ENCODE measurements at regions not wholly inside any gene's neighbourhood (a gene's known extent, or its start where the extent isn't known, plus 50 kb on each side); places are given as distances from the start of the nearest gene placed in this dataset.

DNA sequence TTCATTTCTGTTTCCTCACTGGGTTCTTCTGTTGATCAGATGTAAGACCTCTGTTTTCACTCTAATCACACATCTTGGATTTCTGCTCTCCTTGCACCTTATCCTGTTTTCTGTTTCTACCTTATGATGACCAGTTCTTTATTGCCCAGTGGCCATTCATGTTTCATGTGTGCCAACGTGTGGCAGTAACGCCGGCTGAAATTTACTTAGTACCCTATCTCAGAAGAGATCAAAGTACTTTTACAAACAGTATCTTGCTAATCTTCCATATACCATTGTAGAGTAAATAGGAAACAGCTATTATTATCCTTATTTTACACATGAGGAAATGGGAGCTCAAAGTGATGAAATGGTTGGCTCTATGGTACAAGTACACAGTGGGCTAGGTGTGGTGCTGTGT is 74.0 kb downstream of the GATA3 start:
- no peak for ATAC-seq
- POLR2A ChIA-PET: interaction anchor here (0.6 to 1.2 kb wide), 2 partner anchors 10 to 21 kb away, joined by 4 to 5 read pairs; no protein-coding TSS in a partner anchor
- peaks cover 10% of the 10 kb centered on the region; the same call in 2 of the 3 replicates for H3K4me1 ChIP-seq
- H3K9me3 ChIP-seq: no peaks in the 10 kb centered on the region
- no peak for DNase-seq (ENCODE audit: low read depth in 1 of 2, low spot score in 1 of 2)
- 89% methylated on average over 3 of the region's 3 CpGs for WGBS (ENCODE audit: missing lambda C conversion rate)
- no peak for FAIRE-seq
- no peak overlapping the region for H3K4me3 ChIP-seq
- no peak overlapping the region for H3K4me2 ChIP-seq
- CTCF ChIA-PET: interaction anchor here (0.6 to 1.4 kb wide), 3 partner anchors 11 to 1607 kb away, joined by 3 to 4 read pairs (median 3); no protein-coding TSS in a partner anchor
- no peak overlapping the region for H3K27ac ChIP-seq
- TF ChIP-seq HDAC2 (IDR thresholded peaks at IDR 0.05) (no peak), RAD21 (conservative IDR thresholded peaks at IDR 0.05 in 1 of 2, IDR thresholded peaks at IDR 0.05 in 1 of 2) (no peak), MYC (IDR thresholded peaks at IDR 0.05; ENCODE audit: borderline replicate concordance, low read length) (no peak), EHMT2 (IDR thresholded peaks at IDR 0.05; ENCODE audit: low read depth) (no peak), JUN (IDR thresholded peaks at IDR 0.05) (no peak), KDM1A (IDR thresholded peaks at IDR 0.05; ENCODE audit: low read depth) (no peak), MAZ (IDR thresholded peaks at IDR 0.05; ENCODE audit: borderline replicate concordance, low read depth, low read length) (no peak), BHLHE40 (IDR thresholded peaks at IDR 0.05; ENCODE audit: low read depth, low read length) (no peak), CBX2 (IDR thresholded peaks at IDR 0.05; ENCODE audit: borderline replicate concordance, low read depth) (no peak), NPAS2 (CRISPR knock-in tag; IDR thresholded peaks at IDR 0.05; ENCODE audit: borderline replicate concordance) (no peak)
- TF ChIP-seq, protein P1, sequence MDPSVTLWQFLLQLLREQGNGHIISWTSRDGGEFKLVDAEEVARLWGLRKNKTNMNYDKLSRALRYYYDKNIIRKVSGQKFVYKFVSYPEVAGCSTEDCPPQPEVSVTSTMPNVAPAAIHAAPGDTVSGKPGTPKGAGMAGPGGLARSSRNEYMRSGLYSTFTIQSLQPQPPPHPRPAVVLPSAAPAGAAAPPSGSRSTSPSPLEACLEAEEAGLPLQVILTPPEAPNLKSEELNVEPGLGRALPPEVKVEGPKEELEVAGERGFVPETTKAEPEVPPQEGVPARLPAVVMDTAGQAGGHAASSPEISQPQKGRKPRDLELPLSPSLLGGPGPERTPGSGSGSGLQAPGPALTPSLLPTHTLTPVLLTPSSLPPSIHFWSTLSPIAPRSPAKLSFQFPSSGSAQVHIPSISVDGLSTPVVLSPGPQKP (IDR thresholded peaks at IDR 0.05; ENCODE audit: low read depth, low read length): no peak

DNA sequence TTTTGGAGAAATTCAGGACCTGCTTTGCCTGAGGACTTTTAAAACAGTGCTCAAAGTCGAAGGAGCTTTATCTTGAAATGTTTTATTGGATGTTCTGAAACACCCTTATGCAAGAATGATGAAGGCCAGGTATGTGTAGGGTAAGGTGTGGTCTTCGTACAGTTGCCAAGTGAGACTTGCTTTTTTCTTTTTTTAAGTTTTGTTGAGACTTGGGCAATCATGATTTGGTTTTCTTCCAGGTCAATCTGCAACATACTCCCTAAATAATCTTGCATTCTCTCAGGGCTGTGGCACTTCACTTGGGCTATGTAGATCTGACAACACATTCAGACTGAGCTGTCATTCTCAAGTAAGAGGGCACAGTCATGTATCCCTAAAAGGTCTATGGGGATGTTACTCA is 75.0 kb downstream of the GATA3 start:
- Histone ChIP-seq H3K4me3 (no peak overlapping the region), H3K27ac (no peak overlapping the region), H3K4me2 (no peak overlapping the region), H3K9me3 (no peaks in the 10 kb centered on the region), H3K4me1 (peaks cover 10% of the 10 kb centered on the region; the same call in 2 of the 3 replicates)
- DNase-seq (ENCODE audit: low read depth in 1 of 2, low spot score in 1 of 2) (no peak), ATAC-seq (no peak), FAIRE-seq (no peak)
- ChIA-PET CTCF (interaction anchor here (1.0 to 1.4 kb wide), 3 partner anchors 10 to 130 kb away, joined by 3 read pairs; no protein-coding TSS in a partner anchor), POLR2A (interaction anchor here (1.2 kb wide), 1 partner anchor 9 kb away, joined by 4 read pairs; no protein-coding TSS in a partner anchor)
- WGBS (ENCODE audit: missing lambda C conversion rate): 43% methylated on average over 2 of the region's 2 CpGs
- no peak for TF ChIP-seq FOSB (CRISPR knock-in tag; IDR thresholded peaks at IDR 0.05)
- no peak for TF ChIP-seq HOXA7 (CRISPR knock-in tag; IDR thresholded peaks at IDR 0.05)
- no peak for TF ChIP-seq TFCP2L1 (CRISPR knock-in tag; IDR thresholded peaks at IDR 0.05)
- no peak for TF ChIP-seq FOXS1 (CRISPR knock-in tag; IDR thresholded peaks at IDR 0.05)
- TF ChIP-seq RARB (CRISPR knock-in tag; IDR thresholded peaks at IDR 0.05): no peak
- no peak for TF ChIP-seq HOXB5 (CRISPR knock-in tag; IDR thresholded peaks at IDR 0.05)
- no peak for TF ChIP-seq POLR2AphosphoS2 (conservative IDR thresholded peaks at IDR 0.05; ENCODE audit: low read length)

DNA sequence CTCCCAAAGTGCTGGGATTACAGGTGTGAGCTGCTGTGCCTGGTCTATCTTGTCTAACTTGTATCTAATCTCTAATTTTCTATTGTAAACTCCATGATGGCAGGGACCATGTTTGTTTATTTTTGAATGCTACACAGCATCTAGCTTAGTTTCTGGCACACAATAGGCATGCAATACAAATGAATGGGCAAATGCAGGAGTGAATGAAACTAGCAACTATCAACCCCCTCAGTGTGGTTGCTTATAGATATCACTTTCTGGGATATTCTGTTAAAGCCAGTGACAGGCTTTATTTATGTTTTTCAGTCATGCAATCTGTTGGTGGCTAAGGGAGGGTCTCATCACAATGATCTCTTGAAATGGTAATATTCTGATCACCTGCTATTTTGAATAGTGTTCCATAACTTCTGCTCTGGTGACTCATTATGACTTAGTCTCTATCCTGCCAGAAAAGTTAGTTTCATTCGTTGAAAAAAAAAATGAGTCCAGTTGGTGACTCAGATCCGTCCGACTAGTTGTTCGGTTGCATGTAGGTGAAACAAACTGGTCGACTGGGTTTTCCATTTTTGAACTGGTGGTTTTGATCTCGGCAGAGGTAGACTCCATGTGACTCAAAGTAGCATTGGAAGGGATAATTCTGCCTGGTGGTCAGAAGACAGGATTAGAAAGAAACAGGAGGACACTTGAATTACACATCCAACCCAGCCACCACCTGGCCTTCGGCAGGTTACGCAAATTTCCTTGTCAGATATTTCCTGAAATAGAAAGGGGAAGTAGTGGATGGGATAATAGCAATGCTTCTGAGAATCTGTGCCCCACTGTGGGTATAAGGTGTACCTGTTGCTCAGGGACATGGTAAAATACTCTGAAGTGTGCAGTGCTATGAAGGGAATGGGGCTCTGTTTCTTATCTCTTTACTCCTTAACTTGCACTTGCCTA is 76.8 kb downstream of the GATA3 start:
- CTCF ChIA-PET: interaction anchor here (1.3 kb wide), 1 partner anchor 16 kb away, joined by 6 read pairs; no protein-coding TSS in a partner anchor
- Histone ChIP-seq H3K4me2 (peak overlapping the region; percentile 60), H3K4me1 (peaks cover 10% of the 10 kb centered on the region; the same call in 2 of the 3 replicates), H3K9me3 (no peaks in the 10 kb centered on the region), H3K4me3 (no peak overlapping the region), H3K27ac (peak overlapping the region in 1 of 2 experiments; percentile 57; a peak in 4 of 6 replicates)
- FAIRE-seq (no peak), DNase-seq (ENCODE audit: low read depth in 1 of 2, low spot score in 1 of 2) (peak; percentile 17 to 36), ATAC-seq (peak; percentile 56 to 59; a peak in 4 of 6 replicates)
- POLR2A ChIA-PET: no interaction called here
- TF ChIP-seq FOSL2 (IDR thresholded peaks at IDR 0.05) (peak; percentile 42), FOSL2 (CRISPR knock-in tag; IDR thresholded peaks at IDR 0.05) (peak; percentile 64), CHD4 (IDR thresholded peaks at IDR 0.05; ENCODE audit: borderline replicate concordance) (no peak), JUNB (IDR thresholded peaks at IDR 0.05) (peak; percentile 40; the same call in 1 of the 2 replicates)
- 35% methylated on average over 8 of the region's 8 CpGs for WGBS (ENCODE audit: missing lambda C conversion rate)
